Inflammatory macrophage (primary cell): ENCODE measurements at regions not wholly inside any gene's neighbourhood (a gene's known extent, or its start where the extent isn't known, plus 50 kb on each side); places are given as distances from the start of the nearest gene placed in this dataset.
"Not testable (repeated sequence)": the region's sequence is repeated elsewhere in the genome, so short reads cannot be mapped to it uniquely, and the experiment has no call there.

ENCODE experiments used
- DNase-seq, 2 donors: peaks; one replicate each; pipeline ENCODE4 v3.0.0-alpha.2; 2020 to 2022

- no peak for DNase-seq
Observed at GRCh38 chr13:99768986-99769385, 202.6 kb downstream of the ZIC5 start.

- no peak for DNase-seq
Observed at GRCh38 chr13:99766641-99767045, 204.9 kb downstream of the ZIC5 start.

- no peak for DNase-seq
Observed at GRCh38 chr13:99765869-99766268, 205.7 kb downstream of the ZIC5 start.

GRCh38 chr13:99760456-99760855 is 211.1 kb downstream of the ZIC5 start:
- DNase-seq = no peak

- DNase-seq = no peak
Observed at GRCh38 chr13:99759163-99759552, 212.4 kb downstream of the ZIC5 start.

- no peak for DNase-seq
Observed at GRCh38 chr13:99758460-99759162, 213.0 kb downstream of the ZIC5 start.

- no peak for DNase-seq
Observed at GRCh38 chr13:99757756-99758459, 213.7 kb downstream of the ZIC5 start.

GRCh38 chr13:99756281-99756680 is 215.3 kb downstream of the ZIC5 start:
- no peak for DNase-seq

GRCh38 chr13:99754750-99755149 is 216.8 kb downstream of the ZIC5 start:
- DNase-seq = not testable (repeated sequence)

GRCh38 chr13:99752373-99752772 is 219.2 kb downstream of the ZIC5 start:
- no peak for DNase-seq

GRCh38 chr13:99751517-99752199 is 219.9 kb downstream of the ZIC5 start:
- DNase-seq = no peak

- no peak for DNase-seq
Observed at GRCh38 chr13:99750951-99751350, 220.6 kb downstream of the ZIC5 start.

- no peak for DNase-seq
Observed at GRCh38 chr13:99749271-99750019, 222.1 kb downstream of the ZIC5 start.

GRCh38 chr13:99747403-99747710 is 224.2 kb downstream of the ZIC5 start:
- no peak for DNase-seq

- DNase-seq = no peak
Observed at GRCh38 chr13:99746637-99747402, 224.7 kb downstream of the ZIC5 start.

- DNase-seq = no peak
Observed at GRCh38 chr13:99743094-99743493, 228.5 kb downstream of the ZIC5 start.

GRCh38 chr13:99741960-99742359 is 229.6 kb downstream of the ZIC5 start:
- no peak for DNase-seq

GRCh38 chr13:99740251-99740979 is 231.2 kb downstream of the ZIC5 start:
- DNase-seq = peak in 1 of 2 donors; percentile 9

GRCh38 chr13:99738626-99739025 is 232.9 kb downstream of the ZIC5 start:
- peak in 1 of 2 donors; percentile 33 for DNase-seq

- peak; percentile 57 to 79 for DNase-seq
Observed at GRCh38 chr13:99737481-99738245, 233.9 kb downstream of the ZIC5 start.

GRCh38 chr13:99736541-99736940 is 235.0 kb downstream of the ZIC5 start:
- no peak for DNase-seq
